ENCODE measurements at regions not wholly inside any gene's neighbourhood (a gene's known extent, or its start where the extent isn't known, plus 50 kb on each side); places are given as distances from the start of the nearest gene placed in this dataset.

GRCh38 chr4:32589853-32590252, 1869.7 kb downstream of the PCDH7 start:
- TF ChIP-seq CTCF (IDR thresholded peaks at IDR 0.05) (no peak), POLR2A (IDR thresholded peaks at IDR 0.05) (no peak), EP300 (IDR thresholded peaks at IDR 0.05) (no peak)
